HCT116 (cell line): ENCODE measurements at regions not wholly inside any gene's neighbourhood (a gene's known extent, or its start where the extent isn't known, plus 50 kb on each side); places are given as distances from the start of the nearest gene placed in this dataset.

Source experiments
- ATAC-seq: fragments of 200-7000 bp; cut with Tn5 transposase; 2 replicates; pipeline ENCODE4 v1.9.1; 2020; ENCODE audit warnings: mild to moderate bottlenecking, moderate library complexity
- BruUV-seq: library from RNA; stranded (reverse); fragments of 400-500 nt; replicated peaks from 2 replicates; lab custom pipeline; 2021; lab: Mats Ljungman, UMichigan
- CTCF ChIA-PET: fragments of 300-600 bp; sonication (Branson Sonifier 250); formaldehyde crosslinking; loops from one replicate; lab custom pipeline; 2021; ENCODE audit warnings: antibody characterized with exemption; lab: Charles Lee
- POLR2A ChIA-PET: fragments of 300-600, 350-600 bp; sonication (Branson Sonifier 250); formaldehyde crosslinking; loops from one replicate; lab custom pipeline; 2021; ENCODE audit warnings: antibody characterized with exemption; lab: Charles Lee
- RAD21 ChIA-PET, 2 experiments: fragments of 300-600 bp; sonication (Branson Sonifier 250); formaldehyde crosslinking; loops; one replicate each; lab custom pipeline; 2023; ENCODE audit warnings: low total read pairs in 2 of 2; ENCODE audit not compliant: uncharacterized antibody in 2 of 2, unreplicated experiment in 2 of 2, low non-redundant PET in 1 of 2; lab: Charles Lee
- DNase-seq: peaks from one replicate; pipeline ENCODE4 v3.0.0-alpha.2; 2010; ENCODE audit warnings: low read depth, low spot score
- H2AFZ ChIP-seq: fragments of 200-600 bp; shearing (Covaris generic), sonication (generic); 2 replicates; pipeline ENCODE4 v1.6.1; 2017; ENCODE audit warnings: low read depth, mixed run types, mixed read lengths, antibody characterized with exemption, low read length; ENCODE audit not compliant: poor library complexity, severe bottlenecking
- H3K27ac ChIP-seq: 2 replicates; pipeline ENCODE4 v1.5.1; 2012; ENCODE audit warnings: low read depth, low read length
- H3K27me3 ChIP-seq: fragments of 200-600 bp; sonication (generic); 2 replicates; pipeline ENCODE4 v1.6.1; 2016; ENCODE audit warnings: mixed run types, low read length, mixed read lengths; ENCODE audit not compliant: insufficient read depth
- H3K36me3 ChIP-seq, 2 experiments: fragments of 200-500 bp in 1 of 2; fragments of 200-600 bp in 1 of 2; sonication (Bioruptor generic) in 1 of 2; sonication (generic) in 1 of 2; 2 replicates each; pipeline versions ENCODE4 v1.5.1 to v1.6.1; 2014 to 2016; ENCODE audit warnings: low read length in 2 of 2, inconsistent platforms in 1 of 2, mixed read lengths in 1 of 2, mixed run types in 1 of 2; ENCODE audit not compliant: insufficient read depth in 2 of 2, control insufficient read depth in 1 of 2
- H3K4me1 ChIP-seq, 2 experiments: fragments of 200-600 bp in 1 of 2; sonication (generic) in 1 of 2; 2 replicates each; pipeline versions ENCODE4 v1.5.1 to v1.6.1; 2012 to 2017; ENCODE audit warnings: low read length in 2 of 2, inconsistent platforms in 1 of 2, mild to moderate bottlenecking in 1 of 2, mixed read lengths in 1 of 2, mixed run types in 1 of 2, moderate library complexity in 1 of 2; ENCODE audit not compliant: insufficient read depth in 2 of 2, control insufficient read depth in 1 of 2
- H3K4me2 ChIP-seq: fragments of 200-600 bp; sonication (generic); 2 replicates; pipeline ENCODE4 v1.6.1; 2017; ENCODE audit warnings: mixed run types, low read length, mixed read lengths
- H3K4me3 ChIP-seq, 2 experiments: fragments of 200-600 bp in 1 of 2; sonication (generic) in 1 of 2; replicated peaks in 1 of 2; 2 replicates each; pipeline ENCODE4 v1.5.1; 2011 to 2016; ENCODE audit warnings: low read length in 2 of 2, control low read depth in 1 of 2, low read depth in 1 of 2, mild to moderate bottlenecking in 1 of 2, mixed read lengths in 1 of 2, mixed run types in 1 of 2
- H3K79me2 ChIP-seq: fragments of 200-600 bp; sonication (generic); 2 replicates; pipeline ENCODE4 v1.6.1; 2017; ENCODE audit warnings: mild to moderate bottlenecking, mixed run types, low read length, moderate library complexity, mixed read lengths; ENCODE audit not compliant: insufficient read depth
- H3K9ac ChIP-seq: fragments of 200-600 bp; sonication (generic); 2 replicates; pipeline ENCODE4 v1.6.1; 2016; ENCODE audit warnings: low read length, mixed read lengths
- H3K9me2 ChIP-seq: fragments of 200-600 bp; sonication (generic), shearing (Covaris generic); 2 replicates; pipeline ENCODE4 v1.6.1; 2017; ENCODE audit warnings: mixed run types, mild to moderate bottlenecking, moderate library complexity; ENCODE audit not compliant: insufficient read depth
- H3K9me3 ChIP-seq, 2 experiments: fragments of 200-500 bp in 1 of 2; fragments of 200-600 bp in 1 of 2; sonication (Bioruptor generic) in 1 of 2; sonication (generic) in 1 of 2; 2 replicates each; pipeline ENCODE4 v1.6.1; 2014 to 2017; ENCODE audit warnings: low read length in 2 of 2, mixed read lengths in 2 of 2, inconsistent platforms in 1 of 2, low read depth in 1 of 2, mild to moderate bottlenecking in 1 of 2, mixed run types in 1 of 2, moderate library complexity in 1 of 2; ENCODE audit not compliant: control insufficient read depth in 1 of 2, insufficient read depth in 1 of 2
- H4K20me1 ChIP-seq: fragments of 200-600 bp; sonication (generic), shearing (Covaris generic); 2 replicates; pipeline ENCODE4 v1.6.1; 2017; ENCODE audit warnings: mixed run types, mild to moderate bottlenecking, moderate library complexity; ENCODE audit not compliant: insufficient read depth
- CBX3 ChIP-seq: IDR thresholded peaks from 2 replicates; pipeline ENCODE4 v1.6.1; 2012; ENCODE audit warnings: low read depth
- CEBPB ChIP-seq: IDR thresholded peaks from 2 replicates; pipeline ENCODE4 v1.6.1; 2012; ENCODE audit warnings: low read depth
- EGR1 ChIP-seq: IDR thresholded peaks from 2 replicates; pipeline ENCODE4 v1.6.1; 2012; ENCODE audit warnings: low read depth
- ELF1 ChIP-seq: IDR thresholded peaks from 2 replicates; pipeline ENCODE4 v1.6.1; 2012; ENCODE audit warnings: low read depth, borderline replicate concordance
- EZH2 ChIP-seq: fragments of 200-600 bp; sonication (generic); IDR thresholded peaks from 2 replicates; pipeline ENCODE4 v1.6.1; 2017; ENCODE audit warnings: antibody characterized with exemption, mixed run types
- FOSL1 ChIP-seq: IDR thresholded peaks from 2 replicates; pipeline ENCODE4 v1.6.1; 2012; ENCODE audit warnings: low read depth
- POLR2AphosphoS5 ChIP-seq: IDR thresholded peaks from 2 replicates; pipeline ENCODE4 v1.6.1; 2011; ENCODE audit warnings: mild to moderate bottlenecking, low read depth, low read length, moderate library complexity
- RAD21 ChIP-seq: IDR thresholded peaks from 2 replicates; pipeline ENCODE4 v1.6.1; 2012; ENCODE audit warnings: low read depth, mild to moderate bottlenecking
- SIN3A ChIP-seq: IDR thresholded peaks from 2 replicates; pipeline ENCODE4 v1.6.1; 2012; ENCODE audit warnings: low read depth
- SRF ChIP-seq: IDR thresholded peaks from 2 replicates; pipeline ENCODE4 v1.6.1; 2012; ENCODE audit warnings: low read depth
- YY1 ChIP-seq: IDR thresholded peaks from 2 replicates; pipeline ENCODE4 v1.6.1; 2011; ENCODE audit warnings: low read length, low read depth, moderate library complexity, mild to moderate bottlenecking; ENCODE audit not compliant: insufficient replicate concordance; ENCODE audit errors: extremely low read depth
- ZFX ChIP-seq: fragments of 450-650 bp; IDR thresholded peaks from 2 replicates; pipeline ENCODE4 v1.6.1; 2017
- ZNF274 ChIP-seq: fragments of 200-500 bp; sonication (Bioruptor generic); IDR thresholded peaks from 2 replicates; pipeline ENCODE4 v1.6.1; 2014; ENCODE audit warnings: mild to moderate bottlenecking, low read depth, low read length, inconsistent platforms
- intact Hi-C: fragments of 100-400 bp; cut with micrococcal nuclease; formaldehyde crosslinking; loops from 2 replicates; pipeline ENCODE4 v1.10.0; 2022
- TF ChIP-seq, protein P1 (sequence below): IDR thresholded peaks from 2 replicates; pipeline ENCODE4 v1.6.1; 2012
- TF ChIP-seq, protein P2 (sequence below): IDR thresholded peaks from 2 replicates; pipeline ENCODE4 v1.6.1; 2012; ENCODE audit warnings: low read depth
- TF ChIP-seq, protein P3 (sequence below): IDR thresholded peaks from 2 replicates; pipeline ENCODE4 v1.6.1; 2011; ENCODE audit warnings: mild to moderate bottlenecking, low read length, moderate library complexity; ENCODE audit not compliant: insufficient replicate concordance; ENCODE audit errors: extremely low read depth

DNA sequence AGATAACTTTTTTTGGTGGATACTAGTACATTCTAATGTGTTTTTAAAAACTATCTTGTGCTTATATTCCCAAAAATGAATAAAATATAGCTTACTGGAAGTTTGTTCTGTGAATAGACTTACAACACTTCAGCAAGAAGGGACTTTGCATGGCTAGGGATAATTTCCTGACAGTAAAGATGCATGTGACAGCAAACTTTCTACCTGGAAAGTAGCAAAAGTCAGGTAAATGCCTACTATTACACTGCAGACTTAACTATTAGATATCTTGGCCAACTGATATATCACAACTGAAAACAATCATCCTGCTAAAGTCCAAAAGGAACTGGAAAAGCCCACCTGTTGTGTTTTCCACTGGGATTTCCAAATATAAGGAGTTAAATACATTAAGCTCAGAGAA is 1753.5 kb upstream of the CELF4 start:
- CTCF ChIA-PET, result no interaction called here
- H3K9me2 ChIP-seq, result no peaks in the 10 kb centered on the region

DNA sequence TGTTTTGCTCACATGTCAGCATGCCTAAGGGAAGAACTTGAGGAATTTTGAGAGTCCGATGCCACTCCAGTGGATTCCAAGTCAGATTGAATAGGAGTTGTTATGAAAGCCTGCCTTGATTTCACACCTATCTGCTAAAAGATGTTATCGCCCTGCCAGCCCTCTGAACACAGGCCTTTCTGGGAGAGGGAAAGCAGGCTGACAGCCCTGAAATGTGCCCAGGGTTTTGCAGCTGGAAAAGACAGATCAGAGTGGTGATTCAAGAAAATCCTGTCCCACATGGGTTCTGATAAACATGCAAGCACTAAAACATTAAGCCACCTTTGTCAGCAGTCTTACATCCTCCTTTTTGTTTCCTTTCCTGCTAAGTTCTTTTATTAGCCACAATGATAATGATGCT is 1752.9 kb upstream of the CELF4 start:
- BruUV-seq, result no TSS peak
- DNase-seq, result no peak
- ATAC-seq, result no peak
- no peaks in the 10 kb centered on the region for H4K20me1 ChIP-seq
- H3K9ac ChIP-seq, result no peak overlapping the region
- H3K9me2 ChIP-seq, result no peaks in the 10 kb centered on the region
- ChIA-PET RAD21 (no interaction called here), POLR2A (no interaction called here), CTCF (no interaction called here)
- intact Hi-C loops, result no loop called here
- no peak overlapping the region for H3K27ac ChIP-seq
- no peak overlapping the region for H2AFZ ChIP-seq
- no peaks in the 10 kb centered on the region for H3K4me1 ChIP-seq
- H3K4me2 ChIP-seq, result no peak overlapping the region
- H3K27me3 ChIP-seq, result no peaks in the 10 kb centered on the region
- H3K4me3 ChIP-seq, result no peak overlapping the region
- H3K9me3 ChIP-seq, result 0 out of 4 replicates have a peak, but pooled peaks cover 0 to 3% of the 10 kb centered on the region in 2 experiments
- H3K79me2 ChIP-seq, result no peaks in the 10 kb centered on the region
- H3K36me3 ChIP-seq, result no peaks in the 10 kb centered on the region
- TF ChIP-seq, protein P1, sequence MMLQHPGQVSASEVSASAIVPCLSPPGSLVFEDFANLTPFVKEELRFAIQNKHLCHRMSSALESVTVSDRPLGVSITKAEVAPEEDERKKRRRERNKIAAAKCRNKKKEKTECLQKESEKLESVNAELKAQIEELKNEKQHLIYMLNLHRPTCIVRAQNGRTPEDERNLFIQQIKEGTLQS, result no peak
- TF ChIP-seq, protein P2, sequence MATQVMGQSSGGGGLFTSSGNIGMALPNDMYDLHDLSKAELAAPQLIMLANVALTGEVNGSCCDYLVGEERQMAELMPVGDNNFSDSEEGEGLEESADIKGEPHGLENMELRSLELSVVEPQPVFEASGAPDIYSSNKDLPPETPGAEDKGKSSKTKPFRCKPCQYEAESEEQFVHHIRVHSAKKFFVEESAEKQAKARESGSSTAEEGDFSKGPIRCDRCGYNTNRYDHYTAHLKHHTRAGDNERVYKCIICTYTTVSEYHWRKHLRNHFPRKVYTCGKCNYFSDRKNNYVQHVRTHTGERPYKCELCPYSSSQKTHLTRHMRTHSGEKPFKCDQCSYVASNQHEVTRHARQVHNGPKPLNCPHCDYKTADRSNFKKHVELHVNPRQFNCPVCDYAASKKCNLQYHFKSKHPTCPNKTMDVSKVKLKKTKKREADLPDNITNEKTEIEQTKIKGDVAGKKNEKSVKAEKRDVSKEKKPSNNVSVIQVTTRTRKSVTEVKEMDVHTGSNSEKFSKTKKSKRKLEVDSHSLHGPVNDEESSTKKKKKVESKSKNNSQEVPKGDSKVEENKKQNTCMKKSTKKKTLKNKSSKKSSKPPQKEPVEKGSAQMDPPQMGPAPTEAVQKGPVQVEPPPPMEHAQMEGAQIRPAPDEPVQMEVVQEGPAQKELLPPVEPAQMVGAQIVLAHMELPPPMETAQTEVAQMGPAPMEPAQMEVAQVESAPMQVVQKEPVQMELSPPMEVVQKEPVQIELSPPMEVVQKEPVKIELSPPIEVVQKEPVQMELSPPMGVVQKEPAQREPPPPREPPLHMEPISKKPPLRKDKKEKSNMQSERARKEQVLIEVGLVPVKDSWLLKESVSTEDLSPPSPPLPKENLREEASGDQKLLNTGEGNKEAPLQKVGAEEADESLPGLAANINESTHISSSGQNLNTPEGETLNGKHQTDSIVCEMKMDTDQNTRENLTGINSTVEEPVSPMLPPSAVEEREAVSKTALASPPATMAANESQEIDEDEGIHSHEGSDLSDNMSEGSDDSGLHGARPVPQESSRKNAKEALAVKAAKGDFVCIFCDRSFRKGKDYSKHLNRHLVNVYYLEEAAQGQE, result no peak
- TF ChIP-seq SRF (no peak), ZFX (no peak)

More for the DNA sequence above, 1753.5 kb upstream of the CELF4 start:
- Histone ChIP-seq H3K9ac (no peak overlapping the region), H2AFZ (no peak overlapping the region), H3K27me3 (no peaks in the 10 kb centered on the region), H3K9me3 (0 out of 4 replicates have a peak, but pooled peaks cover 0 to 3% of the 10 kb centered on the region in 2 experiments), H4K20me1 (no peaks in the 10 kb centered on the region), H3K36me3 (no peaks in the 10 kb centered on the region), H3K79me2 (no peaks in the 10 kb centered on the region), H3K27ac (no peak overlapping the region), H3K4me3 (no peak overlapping the region), H3K4me2 (no peak overlapping the region), H3K4me1 (no peaks in the 10 kb centered on the region)
- ATAC-seq (no peak), DNase-seq (no peak)
- ChIA-PET RAD21 (no interaction called here), POLR2A (no interaction called here)
- no TSS peak for BruUV-seq
- TF ChIP-seq CBX3 (no peak), CEBPB (no peak), FOSL1 (no peak), POLR2AphosphoS5 (no peak), RAD21 (no peak), EZH2 (no peak), YY1 (no peak), EGR1 (no peak), ELF1 (no peak), SRF (no peak), ZNF274 (no peak), ZFX (no peak), SIN3A (no peak)
- TF ChIP-seq, protein P3, sequence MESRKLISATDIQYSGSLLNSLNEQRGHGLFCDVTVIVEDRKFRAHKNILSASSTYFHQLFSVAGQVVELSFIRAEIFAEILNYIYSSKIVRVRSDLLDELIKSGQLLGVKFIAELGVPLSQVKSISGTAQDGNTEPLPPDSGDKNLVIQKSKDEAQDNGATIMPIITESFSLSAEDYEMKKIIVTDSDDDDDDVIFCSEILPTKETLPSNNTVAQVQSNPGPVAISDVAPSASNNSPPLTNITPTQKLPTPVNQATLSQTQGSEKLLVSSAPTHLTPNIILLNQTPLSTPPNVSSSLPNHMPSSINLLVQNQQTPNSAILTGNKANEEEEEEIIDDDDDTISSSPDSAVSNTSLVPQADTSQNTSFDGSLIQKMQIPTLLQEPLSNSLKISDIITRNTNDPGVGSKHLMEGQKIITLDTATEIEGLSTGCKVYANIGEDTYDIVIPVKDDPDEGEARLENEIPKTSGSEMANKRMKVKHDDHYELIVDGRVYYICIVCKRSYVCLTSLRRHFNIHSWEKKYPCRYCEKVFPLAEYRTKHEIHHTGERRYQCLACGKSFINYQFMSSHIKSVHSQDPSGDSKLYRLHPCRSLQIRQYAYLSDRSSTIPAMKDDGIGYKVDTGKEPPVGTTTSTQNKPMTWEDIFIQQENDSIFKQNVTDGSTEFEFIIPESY, result no peak
- intact Hi-C loops, result no loop called here
